ELF-1 (cell line): ENCODE measurements at regions not wholly inside any gene's neighbourhood (a gene's known extent, or its start where the extent isn't known, plus 50 kb on each side); places are given as distances from the start of the nearest gene placed in this dataset.
A peak's percentile ranks its signal among the peaks of the same experiment; 100 is the strongest.
"Not testable (repeated sequence)": the region's sequence is repeated elsewhere in the genome, so short reads cannot be mapped to it uniquely, and the experiment has no call there.

Source experiments
- DNase-seq: peaks from one replicate; pipeline ENCODE4 v3.0.0-alpha.2; 2016; ENCODE audit warnings: low read depth, low spot score

DNA sequence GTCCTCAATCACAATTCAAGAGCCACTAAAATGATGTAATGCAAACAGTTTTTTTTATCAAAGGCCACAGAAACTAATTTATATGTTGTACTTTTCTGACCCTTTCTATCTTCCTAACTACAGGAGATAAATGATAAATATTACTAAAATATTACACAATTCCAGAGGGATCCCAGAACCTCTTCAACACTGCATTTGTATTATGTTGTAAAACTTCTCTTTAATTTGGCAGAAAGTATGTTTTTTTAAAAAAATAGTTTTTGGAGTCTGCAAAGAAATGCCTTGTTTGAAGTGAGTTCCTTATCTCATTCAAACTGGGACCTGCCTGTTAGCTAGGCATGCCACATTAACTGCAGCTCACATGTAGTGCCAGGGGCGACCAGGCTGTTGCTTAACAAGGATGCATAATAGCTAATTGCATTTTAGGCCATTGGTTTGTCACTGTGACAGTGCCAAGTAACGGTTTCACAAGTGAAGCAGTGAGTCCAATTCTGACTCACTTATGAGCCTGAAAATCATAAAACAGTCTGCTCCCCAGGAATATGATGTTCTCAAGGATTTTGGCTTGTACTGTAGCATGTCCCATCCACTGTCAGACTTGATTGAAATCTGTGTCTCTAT, 266.9 kb downstream of the KTN1 start:
- no peak for DNase-seq

DNA sequence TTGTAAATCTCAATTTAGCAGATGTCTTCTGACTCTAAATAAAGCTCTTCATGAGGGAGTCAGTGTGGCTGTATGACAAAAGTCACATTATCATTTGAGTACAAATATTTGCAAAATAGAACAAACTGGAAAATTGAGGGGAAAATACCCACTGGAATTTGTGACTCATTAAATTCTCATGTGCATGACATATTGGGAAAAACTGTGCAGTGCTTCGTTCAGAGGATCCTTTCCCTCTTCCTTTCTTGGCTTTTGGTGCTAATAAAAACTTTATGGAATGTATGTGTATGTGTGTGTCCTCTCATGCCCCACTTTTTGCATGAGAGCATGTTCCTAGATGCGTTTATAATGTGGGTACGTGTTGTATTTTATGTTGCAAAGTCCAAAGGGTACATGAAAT, 267.8 kb downstream of the KTN1 start:
- no peak for DNase-seq

DNA sequence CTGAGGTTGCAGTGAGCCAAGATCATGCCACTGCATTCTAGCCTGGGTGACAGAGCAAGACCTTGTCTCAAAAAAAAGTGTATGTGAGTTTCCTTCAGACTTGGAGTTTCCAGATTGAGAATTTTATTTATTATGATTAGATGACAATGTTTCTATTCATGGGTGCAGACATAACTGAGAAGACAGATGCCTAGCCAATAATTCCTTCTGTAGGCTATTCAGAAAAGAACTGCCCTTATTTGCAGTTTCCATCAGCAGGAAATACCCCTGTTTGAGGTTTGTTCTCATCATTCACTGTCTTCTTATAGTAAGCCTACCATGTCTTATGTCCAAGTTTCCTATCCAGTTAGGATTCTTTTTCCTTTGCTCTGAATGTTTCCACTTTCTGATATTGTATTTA, 269.0 kb downstream of the KTN1 start:
- no peak for DNase-seq

- no peak for DNase-seq
Observed at GRCh38 chr14:55849833-55850232, 268.4 kb upstream of the PELI2 start.

GRCh38 chr14:55850825-55851241, 267.4 kb upstream of the PELI2 start:
- no peak for DNase-seq

DNA sequence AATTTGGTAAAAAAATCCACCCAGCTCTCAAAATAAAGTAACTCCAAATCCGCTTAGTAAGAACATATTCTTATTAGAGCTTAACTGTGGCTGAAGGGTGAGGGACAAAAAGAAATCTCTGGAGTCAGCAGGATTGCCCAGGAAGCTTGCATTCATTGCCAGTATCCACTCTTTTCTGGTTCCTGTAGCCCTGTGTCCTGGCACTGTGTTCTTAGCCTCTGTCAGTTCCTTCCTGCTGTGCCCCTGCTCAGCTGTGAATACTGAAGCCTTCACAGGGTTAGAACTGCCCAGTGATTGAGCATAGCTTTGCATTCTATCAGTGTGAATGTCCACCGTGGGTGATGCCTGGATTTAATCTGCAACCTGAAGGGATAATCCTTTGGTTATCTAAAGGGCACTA, 266.9 kb upstream of the PELI2 start:
- no peak for DNase-seq

GRCh38 chr14:55851961-55852360, 266.2 kb upstream of the PELI2 start:
- no peak for DNase-seq

DNA sequence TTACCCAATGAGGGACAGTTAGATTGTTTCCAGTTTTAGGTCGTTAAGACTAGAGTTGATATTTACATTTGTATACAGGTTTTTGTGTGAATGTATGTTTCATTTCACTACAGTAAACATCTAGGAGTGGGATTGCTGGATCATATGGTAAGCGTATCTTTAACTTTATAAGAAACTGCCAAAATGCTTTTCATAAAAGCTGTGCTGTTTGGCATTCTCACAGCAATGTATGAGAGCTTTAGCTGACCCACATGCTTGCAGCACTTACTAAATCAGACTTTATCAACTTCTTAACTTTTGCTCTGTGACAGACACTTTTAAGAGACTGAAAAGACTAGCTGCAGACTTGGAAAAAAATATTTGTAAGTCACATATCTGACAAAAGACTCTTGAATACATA, 262.5 kb upstream of the PELI2 start:
- no peak for DNase-seq

DNA sequence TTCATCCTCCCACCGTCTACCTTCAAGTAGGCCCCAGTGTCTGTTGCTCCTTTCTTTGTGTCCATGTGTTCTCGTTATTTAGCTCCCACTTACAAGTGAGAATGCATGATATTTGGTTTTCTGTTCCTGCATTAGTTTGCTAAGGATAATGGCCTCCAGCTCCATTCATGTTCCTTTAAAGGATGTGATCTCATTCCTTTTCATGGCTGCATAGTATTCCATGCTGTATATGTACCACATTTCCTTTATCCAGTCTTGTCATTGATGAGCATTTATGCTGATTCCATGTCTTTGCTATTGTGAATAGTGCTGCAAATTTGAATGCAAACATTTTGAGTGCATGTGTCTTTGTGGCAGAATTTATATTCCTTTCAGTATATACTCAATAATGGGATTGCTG, 259.6 kb upstream of the PELI2 start:
- DNase-seq: no peak

- not testable (repeated sequence) for DNase-seq
Observed at GRCh38 chr14:55861561-55861960, 256.6 kb upstream of the PELI2 start.

DNA sequence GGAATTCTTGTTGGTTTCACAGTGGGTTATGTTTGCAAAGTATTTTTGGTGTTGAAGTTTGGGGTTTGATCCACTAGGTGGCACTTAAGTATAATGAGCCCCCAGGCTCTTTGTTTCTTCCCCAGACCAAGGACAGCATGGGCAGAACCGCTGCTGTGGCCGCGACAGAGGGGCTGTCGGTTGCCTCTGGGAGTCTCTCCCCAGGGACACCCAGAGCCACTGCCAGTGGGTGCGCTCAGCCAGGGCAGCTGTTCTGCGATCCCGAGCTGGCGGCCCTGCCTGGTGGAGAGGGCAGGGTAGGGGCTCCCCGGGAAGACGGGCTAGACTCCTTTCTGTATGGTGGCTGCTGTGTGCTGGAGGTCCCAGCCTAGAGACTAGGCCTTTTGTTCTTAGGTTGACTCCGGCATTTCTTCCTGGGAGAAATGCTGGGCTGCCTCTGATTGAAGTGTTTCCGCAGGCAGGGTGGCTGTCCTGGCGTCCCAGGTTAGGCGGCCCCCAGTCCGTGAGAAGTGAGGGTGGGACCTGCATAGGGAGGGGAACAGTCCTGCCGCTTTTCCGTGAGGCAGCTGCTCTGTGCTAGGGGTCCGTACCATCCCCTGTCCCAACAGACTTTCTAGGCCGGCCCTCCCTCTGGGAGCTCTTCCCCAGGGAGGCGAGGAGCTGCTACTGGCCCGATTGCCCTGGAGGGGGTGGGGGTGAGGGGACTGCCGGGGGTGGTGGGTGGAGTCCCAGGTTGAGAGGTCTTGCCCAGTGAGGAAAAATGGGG, 253.1 kb upstream of the PELI2 start:
- peak; percentile 80 for DNase-seq

- DNase-seq: no peak
Observed at GRCh38 chr14:55867311-55867710, 250.9 kb upstream of the PELI2 start.

DNA sequence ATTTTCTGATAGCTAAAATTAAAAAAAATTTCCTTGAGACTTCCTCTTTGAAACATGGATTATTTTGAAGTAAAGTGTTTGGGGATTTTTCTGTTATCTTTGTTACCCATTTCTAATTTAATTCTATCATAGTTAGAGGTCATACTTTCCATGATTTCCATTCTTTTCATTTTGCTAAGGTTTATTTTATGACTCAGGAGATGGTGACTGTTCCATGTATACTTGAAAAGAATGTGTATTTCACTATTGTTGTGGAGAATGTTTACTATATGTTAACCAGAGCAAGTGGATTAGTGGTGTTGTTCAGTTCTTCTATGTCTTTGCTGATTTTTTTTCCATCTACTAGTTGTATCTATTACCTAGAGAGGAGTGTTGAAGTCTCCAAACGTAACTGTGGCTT, 250.5 kb upstream of the PELI2 start:
- no peak for DNase-seq

GRCh38 chr14:55869397-55870049, 248.7 kb upstream of the PELI2 start:
- DNase-seq: no peak

- no peak for DNase-seq
Observed at GRCh38 chr14:55873169-55873568, 245.0 kb upstream of the PELI2 start.

DNA sequence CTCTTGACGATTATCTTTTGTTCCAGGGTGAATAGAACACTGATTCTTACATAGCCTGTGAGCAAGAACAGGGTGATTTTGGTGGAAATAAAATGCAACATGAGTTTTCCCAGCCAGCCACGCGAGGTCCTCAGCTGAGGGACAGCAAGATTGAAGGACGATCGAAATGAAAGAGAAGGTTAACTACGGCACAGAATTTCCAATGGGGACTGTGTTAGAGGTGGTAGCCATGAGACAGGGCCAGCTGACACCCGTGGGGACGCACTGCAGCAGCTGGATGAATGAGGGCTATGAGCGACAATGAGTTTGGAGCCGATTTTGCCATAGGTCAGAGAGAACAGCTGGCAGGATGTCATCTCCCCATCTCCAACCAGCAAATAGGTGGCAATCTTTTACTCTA, 243.4 kb upstream of the PELI2 start:
- DNase-seq: no peak

DNA sequence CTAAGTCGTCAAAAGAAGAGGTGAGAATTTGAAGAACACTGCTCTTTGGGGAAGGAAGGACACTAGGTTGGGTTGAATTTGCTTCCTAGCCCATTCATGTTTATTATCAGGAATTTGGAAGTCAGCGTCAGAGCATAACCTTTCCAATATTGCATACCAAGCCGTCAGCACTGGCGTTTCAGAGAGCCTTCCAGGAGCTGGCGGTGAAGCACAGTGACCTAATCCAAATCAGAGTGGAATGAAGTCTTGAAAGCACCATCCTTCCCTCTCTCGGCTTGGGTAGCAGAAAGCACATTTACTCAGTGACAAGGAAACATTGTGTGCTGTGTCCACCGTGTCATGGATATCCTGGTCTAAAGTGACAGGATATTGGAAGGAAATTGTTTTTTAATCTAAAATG, 240.3 kb upstream of the PELI2 start:
- DNase-seq: no peak

- peak; percentile 12 for DNase-seq
Observed at GRCh38 chr14:55881577-55882241, 236.5 kb upstream of the PELI2 start.

GRCh38 chr14:55884819-55885218, 233.4 kb upstream of the PELI2 start:
- DNase-seq: no peak

GRCh38 chr14:55889124-55889523, 229.1 kb upstream of the PELI2 start:
- DNase-seq: no peak

GRCh38 chr14:55891692-55892091, 226.5 kb upstream of the PELI2 start:
- DNase-seq: peak; percentile 54

- DNase-seq: no peak
Observed at GRCh38 chr14:55892906-55893305, 225.3 kb upstream of the PELI2 start.
